ENCODE measurements at regions not wholly inside any gene's neighbourhood (a gene's known extent, or its start where the extent isn't known, plus 50 kb on each side); places are given as distances from the start of the nearest gene placed in this dataset.

DNA sequence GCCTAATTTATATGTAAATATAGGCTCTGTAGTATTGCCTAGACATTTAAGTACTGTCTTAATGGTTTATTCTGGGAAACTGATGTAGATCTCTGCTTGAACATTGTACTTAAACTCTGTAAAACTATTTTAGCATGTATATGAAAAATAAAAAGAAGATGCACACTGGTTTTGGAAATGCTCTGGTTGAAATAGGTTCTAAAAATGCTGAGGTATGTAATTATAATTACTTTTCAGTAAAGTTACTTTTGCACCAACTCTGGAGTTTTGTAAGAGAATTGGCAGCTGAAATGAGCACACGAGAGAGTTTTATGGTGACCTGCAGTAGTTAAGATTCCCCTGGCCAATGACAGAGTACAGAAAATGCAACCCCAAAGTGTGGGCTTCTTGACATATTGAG, 353.9 kb downstream of the ATP23 start:
- H3K36me3 ChIP-seq (ENCODE audit: control insufficient read depth, insufficient read depth, low read length), result no peaks in the 10 kb centered on the region
- no peak overlapping the region for H3K4me3 ChIP-seq (replicated peaks; ENCODE audit: low read depth, low read length)
- TF ChIP-seq, protein P1, sequence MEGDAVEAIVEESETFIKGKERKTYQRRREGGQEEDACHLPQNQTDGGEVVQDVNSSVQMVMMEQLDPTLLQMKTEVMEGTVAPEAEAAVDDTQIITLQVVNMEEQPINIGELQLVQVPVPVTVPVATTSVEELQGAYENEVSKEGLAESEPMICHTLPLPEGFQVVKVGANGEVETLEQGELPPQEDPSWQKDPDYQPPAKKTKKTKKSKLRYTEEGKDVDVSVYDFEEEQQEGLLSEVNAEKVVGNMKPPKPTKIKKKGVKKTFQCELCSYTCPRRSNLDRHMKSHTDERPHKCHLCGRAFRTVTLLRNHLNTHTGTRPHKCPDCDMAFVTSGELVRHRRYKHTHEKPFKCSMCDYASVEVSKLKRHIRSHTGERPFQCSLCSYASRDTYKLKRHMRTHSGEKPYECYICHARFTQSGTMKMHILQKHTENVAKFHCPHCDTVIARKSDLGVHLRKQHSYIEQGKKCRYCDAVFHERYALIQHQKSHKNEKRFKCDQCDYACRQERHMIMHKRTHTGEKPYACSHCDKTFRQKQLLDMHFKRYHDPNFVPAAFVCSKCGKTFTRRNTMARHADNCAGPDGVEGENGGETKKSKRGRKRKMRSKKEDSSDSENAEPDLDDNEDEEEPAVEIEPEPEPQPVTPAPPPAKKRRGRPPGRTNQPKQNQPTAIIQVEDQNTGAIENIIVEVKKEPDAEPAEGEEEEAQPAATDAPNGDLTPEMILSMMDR (IDR thresholded peaks at IDR 0.05; ENCODE audit: insufficient read depth, low read length, poor library complexity, severe bottlenecking), result no peak
- no peaks in the 10 kb centered on the region for H3K27me3 ChIP-seq (replicated peaks; ENCODE audit: control insufficient read depth, insufficient read depth, low read length)
- no peak for DNase-seq (ENCODE audit: extremely low read depth, insufficient read length)

DNA sequence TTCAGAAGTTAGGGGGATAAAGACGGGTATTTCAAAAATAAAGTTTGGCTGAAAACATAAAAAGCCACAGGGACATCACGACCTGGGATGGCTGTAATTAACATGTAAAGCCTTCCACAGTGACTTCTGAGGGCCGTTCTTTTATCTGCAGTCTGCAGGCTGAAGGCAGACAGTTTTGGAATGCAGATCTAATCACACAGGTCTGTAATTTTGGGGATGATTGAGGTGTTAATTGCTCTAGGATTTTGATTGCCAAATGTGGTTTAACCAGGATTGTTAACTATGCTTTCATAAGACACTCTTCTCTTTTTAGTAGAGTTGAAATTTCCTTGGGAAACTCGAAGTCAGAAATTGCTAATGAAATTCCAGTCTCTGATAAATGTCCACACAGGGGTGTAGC, 355.5 kb downstream of the ATP23 start:
- H3K27me3 ChIP-seq (replicated peaks; ENCODE audit: control insufficient read depth, insufficient read depth, low read length), result no peaks in the 10 kb centered on the region
- TF ChIP-seq, protein P1 (IDR thresholded peaks at IDR 0.05; ENCODE audit: insufficient read depth, low read length, poor library complexity, severe bottlenecking), result no peak

DNA sequence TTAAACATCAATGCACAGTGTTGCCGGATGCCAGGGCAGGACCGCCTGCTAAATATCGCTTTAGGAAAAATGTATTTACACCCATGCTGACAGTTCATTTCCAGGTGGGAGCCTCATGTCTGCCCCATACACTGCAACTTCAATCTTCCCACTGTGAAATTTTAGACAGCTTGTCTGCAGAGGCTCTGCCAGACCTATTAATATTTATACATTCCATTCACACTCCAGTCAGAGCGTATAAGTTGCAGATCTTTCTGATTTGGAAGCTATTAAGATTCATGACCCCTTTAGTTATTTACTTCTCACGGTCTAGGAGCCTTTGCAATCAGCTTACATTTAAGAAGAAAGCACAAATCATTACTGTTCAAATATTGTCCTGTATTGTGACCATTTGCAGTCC, 357.4 kb downstream of the ATP23 start:
- TF ChIP-seq, protein P1 (IDR thresholded peaks at IDR 0.05; ENCODE audit: insufficient read depth, low read length, poor library complexity, severe bottlenecking), result no peak
- no peak for DNase-seq (ENCODE audit: extremely low read depth, insufficient read length)
- Histone ChIP-seq H3K4me3 (replicated peaks; ENCODE audit: low read depth, low read length) (no peak overlapping the region), H3K36me3 (ENCODE audit: control insufficient read depth, insufficient read depth, low read length) (no peaks in the 10 kb centered on the region), H3K27me3 (replicated peaks; ENCODE audit: control insufficient read depth, insufficient read depth, low read length) (no peaks in the 10 kb centered on the region)

More for the DNA sequence above, 355.5 kb downstream of the ATP23 start:
- no peak overlapping the region for H3K4me3 ChIP-seq (replicated peaks; ENCODE audit: low read depth, low read length)
- H3K36me3 ChIP-seq (ENCODE audit: control insufficient read depth, insufficient read depth, low read length), result no peaks in the 10 kb centered on the region
- no peak for DNase-seq (ENCODE audit: extremely low read depth, insufficient read length)

DNA sequence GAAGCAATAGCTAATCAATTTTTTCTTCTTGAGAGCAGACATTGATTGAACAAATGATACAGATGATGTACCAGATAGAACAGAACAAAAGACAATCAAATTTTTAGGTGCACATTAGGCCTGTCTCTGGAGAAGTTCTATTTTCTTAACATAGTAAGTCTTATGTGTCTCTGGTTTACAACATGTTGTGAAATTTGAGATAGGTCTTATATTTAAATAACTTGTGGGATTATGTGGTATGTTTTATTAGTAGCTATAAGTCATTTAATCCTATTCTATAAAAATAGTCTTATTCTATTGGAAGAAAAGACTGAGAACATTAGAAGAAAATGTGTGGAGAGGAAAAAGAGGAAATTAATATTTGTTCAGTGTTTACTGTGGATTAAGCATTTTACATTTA, 358.0 kb downstream of the ATP23 start:
- TF ChIP-seq, protein P1 (IDR thresholded peaks at IDR 0.05; ENCODE audit: insufficient read depth, low read length, poor library complexity, severe bottlenecking), result no peak
- H3K36me3 ChIP-seq (ENCODE audit: control insufficient read depth, insufficient read depth, low read length), result no peaks in the 10 kb centered on the region
- H3K4me3 ChIP-seq (replicated peaks; ENCODE audit: low read depth, low read length), result no peak overlapping the region
- H3K27me3 ChIP-seq (replicated peaks; ENCODE audit: control insufficient read depth, insufficient read depth, low read length), result no peaks in the 10 kb centered on the region
- DNase-seq (ENCODE audit: extremely low read depth, insufficient read length), result no peak

DNA sequence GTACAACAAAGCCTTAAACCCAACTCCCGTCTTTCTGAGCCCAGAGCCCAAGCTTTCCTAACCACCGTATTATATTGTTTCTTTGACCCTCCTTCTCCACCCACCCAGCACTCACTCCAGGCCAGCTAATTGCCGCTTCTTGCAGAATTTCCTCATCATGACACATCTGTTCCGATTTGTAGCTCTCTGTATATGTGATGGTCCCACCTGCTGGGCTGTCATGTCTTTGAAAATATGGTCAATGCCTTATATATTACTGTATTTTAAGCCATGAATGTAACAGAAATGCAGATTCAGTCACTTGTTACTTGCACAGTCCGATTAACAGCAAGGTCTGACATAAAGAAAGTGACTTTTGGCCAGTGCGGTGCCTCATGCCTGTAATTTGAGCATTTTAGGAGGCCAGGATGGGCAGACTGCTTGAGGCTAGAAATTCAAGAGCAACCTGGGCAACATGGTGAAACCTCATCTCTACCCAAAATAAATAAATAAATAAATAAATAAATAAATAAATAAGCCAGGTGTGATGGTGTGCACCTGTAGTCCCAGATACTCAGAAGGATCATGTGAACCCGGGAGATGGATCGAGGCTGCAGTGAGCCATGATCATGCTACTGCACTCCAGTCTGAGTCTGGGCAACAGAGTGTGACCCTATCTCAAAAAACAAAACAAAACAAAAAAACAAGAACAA, 359.8 kb downstream of the ATP23 start:
- TF ChIP-seq, protein P1 (IDR thresholded peaks at IDR 0.05; ENCODE audit: insufficient read depth, low read length, poor library complexity, severe bottlenecking), result no peak
- Histone ChIP-seq H3K36me3 (ENCODE audit: control insufficient read depth, insufficient read depth, low read length) (no peaks in the 10 kb centered on the region), H3K27me3 (replicated peaks; ENCODE audit: control insufficient read depth, insufficient read depth, low read length) (no peaks in the 10 kb centered on the region), H3K4me3 (replicated peaks; ENCODE audit: low read depth, low read length) (no peak overlapping the region)
- DNase-seq (ENCODE audit: extremely low read depth, insufficient read length), result no peak

DNA sequence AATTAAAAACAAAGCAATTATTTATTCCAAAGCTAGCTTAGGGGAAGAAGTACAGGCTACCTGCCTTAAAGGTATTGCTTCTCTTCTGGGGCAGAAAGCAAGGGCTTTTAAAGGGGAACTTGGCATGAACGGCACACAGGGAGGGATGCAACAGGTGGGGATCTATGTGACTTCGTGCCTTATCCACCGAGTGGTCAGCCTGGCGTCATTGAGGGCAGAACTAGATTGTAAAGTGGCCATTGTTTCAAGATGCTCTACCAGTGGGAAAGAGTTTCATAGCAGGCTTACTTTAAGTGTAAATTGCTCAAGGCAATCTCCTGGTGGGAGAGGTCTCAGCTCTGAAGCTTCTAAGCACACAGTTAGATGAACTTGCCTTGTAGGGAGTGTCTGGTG, 360.4 kb downstream of the ATP23 start:
- Histone ChIP-seq H3K36me3 (ENCODE audit: control insufficient read depth, insufficient read depth, low read length) (no peaks in the 10 kb centered on the region), H3K27me3 (replicated peaks; ENCODE audit: control insufficient read depth, insufficient read depth, low read length) (no peaks in the 10 kb centered on the region), H3K4me3 (replicated peaks; ENCODE audit: low read depth, low read length) (no peak overlapping the region)
- no peak for DNase-seq (ENCODE audit: extremely low read depth, insufficient read length)
- TF ChIP-seq, protein P1 (IDR thresholded peaks at IDR 0.05; ENCODE audit: insufficient read depth, low read length, poor library complexity, severe bottlenecking), result no peak

Measured in GM06990 (cell line).